OCI-LY3 (cell line): ENCODE measurements at regions not wholly inside any gene's neighbourhood (a gene's known extent, or its start where the extent isn't known, plus 50 kb on each side); places are given as distances from the start of the nearest gene placed in this dataset.

ENCODE experiments used
- CTCF ChIP-seq: fragments of 200-600, 300-600 bp; sonication (generic); IDR thresholded peaks from 2 replicates; pipeline ENCODE4 v1.5.1; 2014; ENCODE audit warnings: antibody characterized with exemption, low read length, low read depth
- EZH2phosphoT487 ChIP-seq: fragments of 200-600 bp; shearing (Covaris generic); IDR thresholded peaks from 2 replicates; pipeline ENCODE4 v1.6.1; 2018; ENCODE audit warnings: antibody characterized with exemption, mixed run types, low read depth

GRCh38 chr2:147008481-147008880 is 836.3 kb upstream of the ACVR2A start:
- TF ChIP-seq CTCF (no peak), EZH2phosphoT487 (no peak)
